AG08396 (cell line): ENCODE measurements at regions not wholly inside any gene's neighbourhood (a gene's known extent, or its start where the extent isn't known, plus 50 kb on each side); places are given as distances from the start of the nearest gene placed in this dataset.

ENCODE experiments used
- DNase-seq: peaks from one replicate; pipeline ENCODE4 v3.0.0; 2012; ENCODE audit warnings: low spot score, mixed read lengths

GRCh38 chr4:176011529-176011928, 54.1 kb upstream of the WDR17 start:
- DNase-seq: no peak

DNA sequence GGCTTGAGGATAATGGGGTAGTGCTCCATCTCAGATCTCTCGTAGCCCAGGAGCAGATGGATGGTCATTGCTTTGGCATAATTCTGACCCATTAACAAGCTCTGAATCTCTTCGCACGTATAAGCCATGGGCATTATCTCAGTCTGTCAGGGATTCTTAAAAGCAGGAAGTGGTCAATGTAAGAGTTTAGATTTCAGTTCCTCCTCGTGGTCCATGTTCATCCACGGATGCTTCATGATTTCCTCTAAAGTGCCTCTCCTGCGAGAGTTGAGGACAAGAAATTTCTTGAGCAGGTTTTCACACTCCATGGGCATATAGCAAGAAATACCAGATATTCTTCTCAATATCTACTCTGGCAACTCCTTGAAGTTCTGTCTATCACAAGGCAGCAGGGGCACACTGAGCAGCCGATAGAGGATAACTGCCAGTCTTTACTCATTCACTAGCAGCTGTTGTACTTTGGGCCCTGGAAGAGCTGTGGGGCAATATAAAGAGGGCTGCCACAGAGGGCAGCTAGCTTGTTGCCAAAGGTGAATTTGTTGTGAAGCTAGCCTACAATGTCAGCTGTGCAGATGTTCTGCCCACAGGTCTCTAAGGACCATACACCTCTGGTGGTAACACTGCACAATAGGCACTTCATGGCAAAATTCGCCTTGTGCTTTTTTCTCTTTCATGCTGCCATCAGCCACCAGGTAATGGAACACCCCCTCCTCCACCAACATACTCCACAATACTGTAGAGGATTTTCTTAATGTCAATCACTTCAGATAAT, 52.0 kb upstream of the WDR17 start:
- DNase-seq: no peak

DNA sequence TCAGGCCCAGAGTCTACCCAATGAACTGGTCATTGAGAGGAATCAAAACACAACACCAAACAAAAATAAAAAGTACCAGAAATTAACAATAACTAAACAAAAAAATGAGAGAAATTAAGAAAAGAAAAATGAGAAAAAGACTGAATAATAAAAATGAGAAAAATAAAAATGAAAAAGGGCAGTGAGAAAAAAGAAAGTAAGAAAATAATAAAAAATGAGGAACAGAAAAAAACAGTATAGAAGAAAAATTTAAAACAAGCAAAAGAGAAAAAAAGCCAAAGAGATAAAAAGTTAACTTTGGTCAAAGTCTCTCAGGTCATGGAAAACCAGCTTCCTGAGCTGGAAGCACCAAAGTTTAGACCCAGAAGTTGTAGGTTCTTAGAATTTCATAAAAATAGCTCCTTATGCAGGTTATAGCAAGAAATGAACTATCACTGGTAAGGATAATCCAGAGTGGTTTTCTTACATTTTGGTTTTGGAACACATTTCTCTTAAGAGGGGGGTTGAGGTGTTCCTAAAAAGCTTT, 51.0 kb upstream of the WDR17 start:
- no peak for DNase-seq
